SU-DHL-6 (cell line): ENCODE measurements at regions not wholly inside any gene's neighbourhood (a gene's known extent, or its start where the extent isn't known, plus 50 kb on each side); places are given as distances from the start of the nearest gene placed in this dataset.

Experiments used
- EZH2phosphoT487 ChIP-seq: fragments of 200-600 bp; sonication (generic), shearing (Covaris generic); conservative IDR thresholded peaks from 2 replicates; pipeline ENCODE4 v1.6.1; 2018; ENCODE audit warnings: mild to moderate bottlenecking, antibody characterized with exemption, low read length, moderate library complexity, mixed read lengths
- TF ChIP-seq, protein P1 (sequence below): fragments of 200-600 bp; sonication (generic); IDR thresholded peaks from one replicate; pipeline ENCODE4 v1.5.1; 2017; ENCODE audit warnings: antibody characterized with exemption, mild to moderate bottlenecking, low read length, moderate library complexity; ENCODE audit not compliant: insufficient read depth, poor library complexity, severe bottlenecking

- TF ChIP-seq, protein P1, sequence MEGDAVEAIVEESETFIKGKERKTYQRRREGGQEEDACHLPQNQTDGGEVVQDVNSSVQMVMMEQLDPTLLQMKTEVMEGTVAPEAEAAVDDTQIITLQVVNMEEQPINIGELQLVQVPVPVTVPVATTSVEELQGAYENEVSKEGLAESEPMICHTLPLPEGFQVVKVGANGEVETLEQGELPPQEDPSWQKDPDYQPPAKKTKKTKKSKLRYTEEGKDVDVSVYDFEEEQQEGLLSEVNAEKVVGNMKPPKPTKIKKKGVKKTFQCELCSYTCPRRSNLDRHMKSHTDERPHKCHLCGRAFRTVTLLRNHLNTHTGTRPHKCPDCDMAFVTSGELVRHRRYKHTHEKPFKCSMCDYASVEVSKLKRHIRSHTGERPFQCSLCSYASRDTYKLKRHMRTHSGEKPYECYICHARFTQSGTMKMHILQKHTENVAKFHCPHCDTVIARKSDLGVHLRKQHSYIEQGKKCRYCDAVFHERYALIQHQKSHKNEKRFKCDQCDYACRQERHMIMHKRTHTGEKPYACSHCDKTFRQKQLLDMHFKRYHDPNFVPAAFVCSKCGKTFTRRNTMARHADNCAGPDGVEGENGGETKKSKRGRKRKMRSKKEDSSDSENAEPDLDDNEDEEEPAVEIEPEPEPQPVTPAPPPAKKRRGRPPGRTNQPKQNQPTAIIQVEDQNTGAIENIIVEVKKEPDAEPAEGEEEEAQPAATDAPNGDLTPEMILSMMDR: no peak
- TF ChIP-seq EZH2phosphoT487: no peak
Measured at GRCh38 chr13:83722443-83722842, 159.8 kb downstream of the SLITRK1 start.
